Lower lobe of right lung (tissue), 2 donors: ENCODE measurements at regions not wholly inside any gene's neighbourhood (a gene's known extent, or its start where the extent isn't known, plus 50 kb on each side); places are given as distances from the start of the nearest gene placed in this dataset.

ENCODE experiments used
- ATAC-seq, 2 donors: fragments of 200-7000 bp; cut with Tn5 transposase; one replicate each; pipeline ENCODE4 v1.9.1; 2020 to 2022; ENCODE audit warnings: mild to moderate bottlenecking in 2 of 2, moderate library complexity in 2 of 2
- DNase-seq: peaks from one replicate; pipeline ENCODE4 v3.0.0-alpha.2; 2020
- H3K27ac ChIP-seq: fragments of 200-600 bp; one replicate; pipeline ENCODE4 v1.8.0; 2022
- H3K27me3 ChIP-seq: fragments of 200-600 bp; one replicate; pipeline ENCODE4 v1.8.0; 2022; ENCODE audit warnings: low read depth
- H3K36me3 ChIP-seq: fragments of 200-600 bp; one replicate; pipeline ENCODE4 v1.8.0; 2022; ENCODE audit warnings: mild to moderate bottlenecking
- H3K4me1 ChIP-seq: fragments of 200-600 bp; one replicate; pipeline ENCODE4 v1.8.0; 2022
- H3K4me3 ChIP-seq: fragments of 200-600 bp; one replicate; pipeline ENCODE4 v1.8.0; 2022; ENCODE audit warnings: mild to moderate bottlenecking
- H3K9me3 ChIP-seq: fragments of 200-600 bp; one replicate; pipeline ENCODE4 v1.8.0; 2022
- CTCF ChIP-seq: fragments of 200-600 bp; IDR thresholded peaks from one replicate; pipeline ENCODE4 v1.8.0; 2022; ENCODE audit warnings: antibody characterized with exemption, mild to moderate bottlenecking
- intact Hi-C: fragments of 100-400 bp; cut with DNase I; formaldehyde crosslinking; loops from one replicate; pipeline ENCODE4 v1.11.0; 2022
- donor health status: DM: no; HTN: yes; CAD: no; lungs with severe emphysema.

DNA sequence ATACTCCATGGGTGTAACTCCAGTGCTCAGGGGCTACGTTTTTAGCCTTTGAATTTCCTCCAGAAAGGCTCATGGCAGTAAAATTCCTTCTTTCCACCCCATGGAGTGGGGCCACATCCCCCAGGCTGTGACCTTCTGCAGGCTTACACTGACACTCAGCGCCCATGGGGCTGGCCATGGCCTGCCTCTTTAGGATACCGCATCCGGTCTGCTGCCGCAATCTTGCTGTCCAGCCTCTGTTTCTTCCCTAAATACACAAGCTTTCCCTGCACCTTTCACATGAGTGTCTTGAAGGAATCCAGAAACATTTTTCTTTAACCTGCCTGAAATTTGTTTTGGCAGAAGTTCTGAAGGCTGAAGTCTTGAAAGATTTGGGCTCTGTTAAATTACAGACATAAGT is 170.5 kb downstream of the NTMT2 start:
- ATAC-seq: peak in 1 of 2 donors; percentile 51
- no peak for TF ChIP-seq CTCF
- H3K27me3 ChIP-seq: no peaks in the 10 kb centered on the region

DNA sequence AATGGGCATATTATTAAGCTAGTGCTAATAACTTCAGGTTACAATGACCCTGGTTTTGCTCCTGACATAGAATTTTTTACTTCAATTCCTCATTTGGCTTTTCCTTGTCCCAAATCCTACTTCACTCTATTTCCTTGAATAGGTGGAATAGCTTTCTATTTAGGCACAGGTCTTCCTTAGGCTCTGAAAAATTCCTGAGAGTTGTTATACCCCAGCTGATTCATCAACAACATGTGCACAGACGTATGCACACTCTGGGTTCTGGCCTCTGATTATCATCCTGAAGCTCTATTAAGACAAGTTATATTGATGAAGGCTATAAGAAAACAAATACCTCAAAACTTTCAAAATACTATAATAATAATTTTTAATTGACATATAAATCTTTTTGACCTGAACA is 172.4 kb downstream of the NTMT2 start:
- intact Hi-C loops: no loop called here
- no peak for ATAC-seq
- no peaks in the 10 kb centered on the region for H3K36me3 ChIP-seq
- no peak for TF ChIP-seq CTCF
- DNase-seq: no peak
- no peak overlapping the region for H3K27ac ChIP-seq
- H3K4me1 ChIP-seq: no peaks in the 10 kb centered on the region
- no peaks in the 10 kb centered on the region for H3K9me3 ChIP-seq
- no peaks in the 10 kb centered on the region for H3K27me3 ChIP-seq
- H3K4me3 ChIP-seq: no peak overlapping the region

More for the DNA sequence above, 170.5 kb downstream of the NTMT2 start:
- H3K27ac ChIP-seq: no peak overlapping the region
- intact Hi-C loops: no loop called here
- H3K36me3 ChIP-seq: no peaks in the 10 kb centered on the region
- no peaks in the 10 kb centered on the region for H3K4me1 ChIP-seq
- H3K9me3 ChIP-seq: no peaks in the 10 kb centered on the region
- no peak overlapping the region for H3K4me3 ChIP-seq
- no peak for DNase-seq

GRCh38 chr1:170318736-170319135 is 173.0 kb downstream of the NTMT2 start:
- Histone ChIP-seq H3K27me3 (no peaks in the 10 kb centered on the region), H3K4me3 (no peak overlapping the region), H3K36me3 (no peaks in the 10 kb centered on the region), H3K27ac (no peak overlapping the region), H3K4me1 (no peaks in the 10 kb centered on the region), H3K9me3 (no peaks in the 10 kb centered on the region)
- ATAC-seq: no peak
- no peak for DNase-seq
- TF ChIP-seq CTCF: no peak
- intact Hi-C loops: no loop called here

- Histone ChIP-seq H3K4me3 (no peak overlapping the region), H3K9me3 (no peaks in the 10 kb centered on the region), H3K4me1 (no peaks in the 10 kb centered on the region), H3K27ac (no peak overlapping the region), H3K36me3 (no peaks in the 10 kb centered on the region), H3K27me3 (no peaks in the 10 kb centered on the region)
- intact Hi-C loops: no loop called here
- no peak for TF ChIP-seq CTCF
- DNase-seq: no peak
- no peak for ATAC-seq
Measured at GRCh38 chr1:170321113-170321512, 175.4 kb downstream of the NTMT2 start.

DNA sequence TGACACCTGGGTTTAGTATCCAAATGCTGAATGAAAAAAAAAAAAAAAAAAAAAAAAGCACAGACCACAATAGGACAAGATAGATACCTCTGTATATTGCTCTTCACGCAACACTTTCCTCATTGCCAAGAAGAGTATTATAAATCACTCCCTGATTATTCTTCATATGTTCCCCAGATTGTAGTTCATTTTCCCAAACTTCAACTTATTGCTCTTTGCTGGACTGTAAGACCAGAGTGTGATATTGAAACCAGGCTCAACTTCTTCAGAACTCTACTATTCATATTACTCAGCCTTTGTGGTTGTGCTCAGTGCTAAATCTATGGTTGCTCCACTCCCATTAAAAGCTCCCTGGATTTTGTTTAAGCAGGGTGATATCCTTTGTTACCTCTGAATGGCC is 180.4 kb downstream of the NTMT2 start:
- no peak for TF ChIP-seq CTCF
- Histone ChIP-seq H3K36me3 (no peaks in the 10 kb centered on the region), H3K27ac (no peak overlapping the region), H3K4me3 (no peak overlapping the region), H3K4me1 (no peaks in the 10 kb centered on the region), H3K9me3 (no peaks in the 10 kb centered on the region), H3K27me3 (no peaks in the 10 kb centered on the region)
- no peak for ATAC-seq
- intact Hi-C loops: no loop called here
- no peak for DNase-seq

- no peak for ATAC-seq
- no peaks in the 10 kb centered on the region for H3K9me3 ChIP-seq
- no peaks in the 10 kb centered on the region for H3K4me1 ChIP-seq
- no peaks in the 10 kb centered on the region for H3K27me3 ChIP-seq
- no peak overlapping the region for H3K4me3 ChIP-seq
- DNase-seq: no peak
- intact Hi-C loops: no loop called here
- TF ChIP-seq CTCF: no peak
- no peaks in the 10 kb centered on the region for H3K36me3 ChIP-seq
- no peak overlapping the region for H3K27ac ChIP-seq
Measured at GRCh38 chr1:170332801-170333200, 187.0 kb downstream of the NTMT2 start.
